ENCODE measurements at regions not wholly inside any gene's neighbourhood (a gene's known extent, or its start where the extent isn't known, plus 50 kb on each side); places are given as distances from the start of the nearest gene placed in this dataset.

- TF ChIP-seq POLR2A (IDR thresholded peaks at IDR 0.05; ENCODE audit: low read depth, low read length), result no peak
- TF ChIP-seq TAF1 (IDR thresholded peaks at IDR 0.05; ENCODE audit: borderline replicate concordance, low read depth, low read length), result no peak
- no peak for TF ChIP-seq POLR2AphosphoS5 (IDR thresholded peaks at IDR 0.05; ENCODE audit: low read depth, low read length)
Observed at GRCh38 chr9:135372501-135373008, 107.0 kb upstream of the PPP1R26 start.

All from GM12892 (cell line).